GM13977 (cell line): ENCODE measurements at regions not wholly inside any gene's neighbourhood (a gene's known extent, or its start where the extent isn't known, plus 50 kb on each side); places are given as distances from the start of the nearest gene placed in this dataset.

ENCODE experiments used
- DNase-seq: peaks from one replicate; pipeline ENCODE4 v3.0.0; 2012; ENCODE audit warnings: low spot score
- CTCF ChIP-seq: IDR thresholded peaks from 2 replicates; pipeline ENCODE4 v1.5.1; 2012; ENCODE audit warnings: mild to moderate bottlenecking, control low read depth; ENCODE audit not compliant: insufficient read depth; ENCODE audit errors: extremely low read depth, missing control alignments
- in situ Hi-C: fragments of 300-500 bp; cut with MboI; formaldehyde crosslinking; loops from one replicate; pipeline ENCODE4 v1.12.0; 2022; ENCODE audit warnings: low sequenced_read_pairs, low pct_unique_long_range_greater_than_20kb, mixed read lengths, inconsistent platforms; ENCODE audit not compliant: unreplicated experiment

GRCh38 chr6:109260701-109261100 is 121.6 kb downstream of the CD164 start:
- in situ Hi-C loops: no loop called here
- no peak for TF ChIP-seq CTCF
- DNase-seq: no peak

- in situ Hi-C loops: no loop called here
- no peak for TF ChIP-seq CTCF
Measured at GRCh38 chr6:109260126-109260525, 122.1 kb downstream of the CD164 start.

DNA sequence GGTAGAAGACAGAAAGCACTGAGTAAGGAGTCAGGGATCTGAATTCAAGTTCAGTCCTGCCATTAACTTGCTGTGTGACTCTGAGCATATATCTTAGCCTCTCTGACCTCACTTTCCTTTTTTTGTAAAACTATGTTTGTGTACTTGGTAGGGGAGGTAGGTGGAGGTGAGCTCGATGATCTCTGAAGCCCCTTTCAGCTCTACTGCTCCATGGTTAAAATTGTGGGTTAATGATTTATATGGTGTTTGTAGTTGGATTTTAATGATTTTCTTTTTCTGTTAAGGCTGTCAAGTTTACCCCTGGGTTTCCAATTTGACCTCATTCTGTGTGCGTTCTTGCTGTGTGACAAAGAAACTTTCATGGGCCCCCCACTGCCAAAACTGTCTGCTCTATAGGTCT is 124.1 kb downstream of the CD164 start:
- in situ Hi-C loops: no loop called here
- no peak for DNase-seq
- TF ChIP-seq CTCF: no peak

More at GRCh38 chr6:109260126-109260525, 122.1 kb downstream of the CD164 start:
- no peak for DNase-seq

DNA sequence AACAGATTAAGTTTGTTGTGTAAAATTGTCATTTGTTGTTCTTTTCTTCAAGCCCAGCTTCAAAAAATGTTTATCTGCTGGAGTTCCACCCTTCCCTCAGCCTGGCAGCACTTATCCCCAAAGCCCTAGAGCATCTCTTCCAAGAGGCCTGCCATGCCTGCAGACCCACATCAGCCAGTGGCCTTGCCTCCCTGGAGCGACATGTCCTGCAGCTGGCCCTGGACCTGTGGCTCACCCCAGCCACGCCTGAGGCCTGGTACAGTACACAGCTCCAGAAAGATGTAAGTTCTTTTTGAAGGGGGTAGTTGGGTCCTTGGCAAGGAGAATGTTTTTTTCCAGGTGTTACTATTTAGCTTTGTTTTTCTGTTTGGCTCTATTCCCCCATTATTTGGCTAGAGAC is 124.8 kb downstream of the CD164 start:
- no peak for DNase-seq
- TF ChIP-seq CTCF: no peak
- in situ Hi-C loops: no loop called here

DNA sequence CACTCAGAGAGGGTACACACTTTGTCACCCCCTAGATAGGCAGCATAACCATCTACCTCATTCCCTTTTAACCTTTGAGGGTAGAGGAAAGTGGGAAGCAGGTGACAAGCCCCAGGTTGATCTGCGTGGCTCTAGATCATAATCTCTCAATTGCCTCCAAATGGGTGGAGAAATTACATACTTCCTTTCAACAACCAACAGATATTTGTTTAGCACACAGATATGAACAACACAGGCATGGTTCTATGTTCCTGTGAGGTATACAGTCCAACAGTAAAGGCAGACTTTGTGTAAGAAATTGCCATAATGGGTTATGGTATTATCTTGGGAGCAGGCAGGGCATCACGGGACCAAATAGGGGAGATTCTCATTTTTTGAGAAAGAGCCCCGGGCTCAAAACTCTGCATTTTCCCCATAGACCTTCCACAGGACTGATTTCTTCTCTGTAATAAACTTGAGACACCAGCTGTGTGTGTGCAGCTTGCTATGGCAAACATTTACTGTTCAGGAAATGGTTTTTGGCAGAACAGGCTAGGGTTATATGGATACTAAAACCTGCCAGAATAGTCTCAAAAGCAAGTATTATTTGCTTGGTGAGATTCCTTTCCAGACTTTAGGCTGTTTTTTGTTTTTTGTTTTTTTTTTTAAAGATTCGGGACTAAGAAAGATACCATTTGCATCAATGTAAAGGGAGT is 126.2 kb downstream of the CD164 start:
- no peak for TF ChIP-seq CTCF
- in situ Hi-C loops: no loop called here
- DNase-seq: no peak

DNA sequence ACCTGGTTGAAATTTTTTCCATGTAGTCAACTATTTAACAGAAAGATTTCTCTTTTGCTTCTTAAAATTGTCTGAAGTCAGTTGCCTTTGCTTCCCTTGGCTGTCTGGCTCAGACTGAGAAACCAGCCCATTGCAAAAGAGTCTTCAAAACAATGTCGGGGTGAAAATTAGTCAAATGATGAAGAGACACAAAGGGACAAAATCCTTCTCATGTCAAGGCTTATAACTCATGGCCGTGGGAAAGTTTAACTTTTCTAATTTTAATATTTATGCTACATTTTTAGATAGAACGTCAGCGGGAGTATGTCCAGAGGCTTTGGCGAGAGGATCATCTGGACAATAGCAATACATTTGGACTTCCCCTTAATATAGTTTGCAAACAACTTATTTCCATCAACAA is 127.2 kb downstream of the CD164 start:
- in situ Hi-C loops: no loop called here
- no peak for DNase-seq
- TF ChIP-seq CTCF: no peak
